Activated naive CD4-positive, alpha-beta T cell treated with anti-CD3 and anti-CD28 coated beads, Interleukin-2, amount 50 U/mL, for 16 hours (primary cell): ENCODE measurements at regions not wholly inside any gene's neighbourhood (a gene's known extent, or its start where the extent isn't known, plus 50 kb on each side); places are given as distances from the start of the nearest gene placed in this dataset.
"Not testable (repeated sequence)": the region's sequence is repeated elsewhere in the genome, so short reads cannot be mapped to it uniquely, and the experiment has no call there.

Source experiments
- DNase-seq: peaks from one replicate; pipeline ENCODE4 v3.0.0-alpha.2; 2020

DNA sequence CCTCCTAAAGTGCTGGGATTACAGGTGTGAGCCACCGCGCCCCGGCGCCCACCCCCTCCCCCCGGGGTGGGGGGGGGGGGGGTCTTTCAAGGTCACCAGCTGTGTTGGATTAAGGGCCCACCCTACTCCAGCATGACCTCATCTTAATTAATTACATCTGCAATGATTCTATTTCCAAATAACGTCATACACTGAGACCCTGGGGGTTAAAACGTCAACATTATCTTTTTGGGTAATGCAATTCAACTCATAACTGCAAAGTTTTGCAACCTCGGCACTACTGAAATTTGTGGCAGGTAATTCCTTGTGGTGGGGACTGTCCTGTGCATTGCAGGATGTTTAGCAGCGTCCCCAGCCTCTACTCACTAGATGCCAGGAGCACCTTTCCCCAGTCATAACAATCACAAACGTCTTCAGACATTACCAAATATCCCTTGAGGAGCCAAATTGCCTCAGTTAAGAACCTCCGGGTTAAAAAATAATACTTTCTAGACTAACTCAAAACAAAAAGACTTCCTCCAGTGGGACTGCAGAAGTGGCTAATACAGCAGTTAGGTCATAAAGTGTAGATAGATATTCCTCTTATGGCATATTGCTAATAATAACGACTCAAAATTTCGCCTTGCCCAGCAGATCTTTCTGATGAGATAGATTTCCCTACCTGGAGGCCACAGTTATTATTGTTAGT, 233.0 kb upstream of the KAZN start:
- no peak for DNase-seq

DNA sequence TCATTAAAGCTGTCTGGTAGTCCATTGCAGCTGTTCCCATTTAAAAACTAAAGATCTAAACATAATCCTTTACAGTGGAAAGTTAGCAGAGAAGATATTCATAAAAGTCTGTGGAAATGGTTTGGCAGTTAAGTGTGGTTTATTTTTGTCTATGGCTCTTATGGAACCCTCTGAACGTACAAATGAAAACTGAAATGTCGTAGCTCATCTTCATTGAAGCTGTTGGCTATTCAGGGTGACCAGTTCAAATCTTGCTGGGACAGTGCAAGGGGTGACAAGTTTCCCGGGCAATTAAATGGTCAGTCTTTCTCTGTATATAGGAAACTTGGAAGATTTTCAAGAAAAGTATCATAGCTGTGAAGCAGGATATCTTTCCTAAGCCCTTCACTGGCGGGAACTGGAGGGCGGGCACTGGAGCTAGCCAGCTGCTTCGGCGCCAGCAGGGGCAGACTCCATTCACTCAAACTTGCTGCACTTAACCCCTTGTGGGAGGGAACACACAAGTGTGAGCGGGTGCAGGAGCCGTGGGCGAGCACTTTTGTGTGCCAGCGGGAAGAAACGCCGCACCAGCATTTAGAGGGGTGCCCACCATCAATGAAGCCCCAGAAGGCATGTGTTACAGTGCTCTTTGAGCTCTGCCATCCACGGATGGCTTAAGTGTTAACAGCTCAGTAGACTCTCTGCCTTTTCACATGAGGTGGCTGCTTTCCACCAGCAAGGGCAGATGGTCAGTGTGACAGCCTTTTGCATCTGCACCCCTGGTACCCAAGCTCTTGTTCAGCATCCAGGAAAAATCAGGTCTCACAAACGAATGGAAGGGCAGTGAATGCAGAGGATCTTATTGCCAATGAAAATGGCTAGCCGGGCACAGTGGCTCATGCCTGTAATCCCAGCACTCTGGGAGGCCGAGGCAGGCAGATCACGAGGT, 232.1 kb upstream of the KAZN start:
- no peak for DNase-seq

DNA sequence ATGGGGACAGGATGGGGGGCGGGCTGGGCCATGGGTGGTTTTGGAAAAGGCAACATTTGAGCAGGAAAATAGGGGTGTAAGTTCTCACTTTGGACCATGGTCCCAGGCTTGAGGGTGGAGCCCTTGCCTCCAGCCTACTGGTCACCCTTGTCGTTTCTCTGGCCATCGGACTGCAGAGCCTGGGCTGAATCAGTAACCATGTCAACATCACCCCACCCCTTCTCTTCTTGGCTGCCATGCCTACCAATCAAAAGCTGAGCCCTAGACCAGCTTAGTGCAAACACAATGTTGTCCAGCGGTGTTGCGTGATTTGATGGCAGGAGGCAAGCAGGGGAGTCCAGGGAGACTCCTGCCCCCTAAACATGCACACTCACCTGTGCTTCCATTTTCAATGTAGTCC, 231.0 kb upstream of the KAZN start:
- DNase-seq: no peak

DNA sequence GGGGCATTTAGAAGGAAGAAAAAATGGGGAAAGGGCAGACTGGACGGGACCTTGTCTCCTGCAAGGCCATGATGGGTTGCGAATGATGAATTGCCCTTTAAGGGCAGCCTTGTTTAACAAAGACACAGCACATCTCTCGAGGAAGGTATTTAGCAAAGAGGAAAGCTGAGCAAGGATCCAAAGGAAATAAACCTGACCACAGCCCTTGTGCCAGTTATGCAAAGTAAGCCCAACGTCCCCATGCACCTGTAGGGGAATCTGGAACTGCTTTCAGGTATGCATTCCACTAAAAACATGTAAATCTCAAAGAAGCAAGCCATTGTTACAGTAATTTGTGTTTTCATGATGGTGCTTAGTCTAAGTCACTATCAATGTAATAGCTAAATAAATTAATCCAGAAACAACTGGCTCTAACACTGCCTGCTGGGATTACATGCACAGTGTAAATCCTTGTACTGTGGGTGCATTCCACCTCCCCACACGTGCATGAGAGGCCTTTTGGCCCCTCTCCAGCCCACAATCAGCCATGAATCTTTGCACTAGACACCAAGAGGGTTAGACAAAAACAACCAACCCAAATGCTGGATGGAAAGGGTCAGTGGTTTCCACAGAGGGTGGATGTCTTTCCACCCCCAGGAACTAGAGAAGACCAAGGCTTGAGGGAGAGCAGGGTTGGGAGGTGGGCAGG, 228.8 kb upstream of the KAZN start:
- DNase-seq: no peak

DNA sequence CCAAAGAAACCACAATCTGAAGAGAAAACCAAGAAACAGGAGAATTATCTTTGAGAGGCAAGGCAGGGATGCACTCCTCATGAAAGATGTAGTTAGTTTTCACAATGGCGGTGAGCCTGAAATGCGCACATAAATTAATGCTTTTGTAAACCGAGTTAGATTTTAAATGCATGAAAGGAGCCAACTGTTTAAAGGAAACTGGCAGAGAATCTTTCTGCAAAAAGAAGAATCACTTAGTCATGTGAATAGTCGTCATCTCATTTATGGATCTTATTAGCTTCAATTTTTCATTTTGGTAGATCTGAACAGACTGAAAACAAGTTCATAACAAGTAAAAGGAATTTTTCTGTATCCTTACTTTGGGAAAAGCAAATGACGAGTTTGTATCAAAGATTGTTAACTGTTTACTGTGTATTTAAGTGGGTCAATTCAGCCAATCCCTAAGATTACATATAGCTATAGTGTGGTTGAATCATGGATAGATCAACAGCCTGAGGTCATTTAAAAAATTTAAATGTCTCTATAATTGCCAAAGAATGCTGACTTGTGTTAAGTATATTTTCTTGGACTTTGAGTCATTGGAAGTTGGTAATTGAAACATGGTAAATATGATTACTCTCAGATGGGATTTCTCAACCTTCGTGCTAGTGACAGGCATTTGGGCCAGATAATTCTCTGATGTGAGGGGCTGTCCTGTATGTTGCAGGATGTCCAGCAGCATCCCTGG, 226.6 kb upstream of the KAZN start:
- DNase-seq: no peak

DNA sequence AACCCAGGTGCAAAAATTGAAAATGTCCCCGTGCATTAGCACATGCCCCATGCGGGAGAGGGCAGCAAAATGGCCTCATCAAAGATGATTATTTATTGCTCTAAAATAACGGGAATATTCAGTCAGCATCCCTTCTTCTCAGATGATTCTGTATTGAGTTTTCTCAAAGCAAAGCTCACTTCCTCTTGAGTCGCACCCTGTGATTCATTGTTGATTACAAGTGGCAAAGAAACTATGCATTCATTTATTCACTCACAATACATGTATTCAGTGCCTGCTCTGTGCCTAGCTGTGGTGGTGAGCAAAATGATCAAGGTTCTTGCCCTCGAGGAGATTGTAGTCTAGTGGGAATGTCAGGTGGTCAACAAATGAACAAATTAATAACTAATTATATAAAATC, 226.0 kb upstream of the KAZN start:
- DNase-seq: no peak

DNA sequence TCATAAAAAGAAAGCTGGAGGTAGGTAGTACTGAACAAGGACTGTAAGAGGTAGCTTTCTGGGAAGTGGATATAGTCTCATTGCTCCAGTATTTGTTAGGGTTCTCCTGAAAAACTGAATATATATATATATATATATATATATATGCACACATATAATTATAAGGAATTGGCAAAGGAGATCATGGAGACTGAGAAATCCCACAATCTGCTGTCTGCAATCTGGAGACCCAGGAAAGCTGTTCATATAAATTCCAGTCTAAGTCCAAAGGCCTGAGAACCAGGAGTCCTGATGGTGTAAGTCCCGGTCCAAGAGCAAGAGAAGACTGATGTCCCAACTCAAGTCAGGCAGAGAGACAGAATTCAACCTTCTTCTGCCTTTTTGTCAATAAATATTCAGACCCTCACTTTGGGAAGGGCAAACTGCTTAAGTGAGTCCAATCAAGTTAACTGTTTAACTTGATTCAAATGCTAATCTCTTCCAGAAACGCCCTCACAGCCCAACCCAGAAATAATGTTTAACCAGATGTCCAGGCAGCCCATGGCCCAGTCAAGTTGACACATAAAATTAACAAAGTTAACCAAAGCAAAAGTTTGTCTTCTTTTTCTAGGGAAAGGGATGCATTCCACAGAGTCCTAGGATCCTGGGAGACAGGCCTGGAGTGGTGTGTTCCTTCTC, 225.3 kb upstream of the KAZN start:
- DNase-seq: no peak

DNA sequence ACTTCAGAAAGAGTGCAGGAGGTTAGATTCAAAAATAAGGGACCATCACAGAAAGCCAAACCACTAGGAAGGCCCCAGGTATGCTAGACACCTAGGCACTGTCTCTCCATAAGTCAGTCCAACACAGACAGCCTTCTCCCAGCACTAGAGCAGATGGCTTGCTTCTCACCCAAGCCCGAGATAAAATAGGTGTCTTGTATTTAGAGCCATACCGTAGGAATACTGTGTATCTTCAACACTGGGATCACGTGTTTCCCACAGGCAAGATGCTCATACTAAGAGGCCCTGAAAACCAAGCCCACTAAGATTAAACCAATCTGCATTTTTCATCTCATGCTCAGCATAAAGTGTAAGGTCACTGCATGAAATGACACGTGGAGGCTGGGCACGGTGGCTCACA, 223.3 kb upstream of the KAZN start:
- no peak for DNase-seq

DNA sequence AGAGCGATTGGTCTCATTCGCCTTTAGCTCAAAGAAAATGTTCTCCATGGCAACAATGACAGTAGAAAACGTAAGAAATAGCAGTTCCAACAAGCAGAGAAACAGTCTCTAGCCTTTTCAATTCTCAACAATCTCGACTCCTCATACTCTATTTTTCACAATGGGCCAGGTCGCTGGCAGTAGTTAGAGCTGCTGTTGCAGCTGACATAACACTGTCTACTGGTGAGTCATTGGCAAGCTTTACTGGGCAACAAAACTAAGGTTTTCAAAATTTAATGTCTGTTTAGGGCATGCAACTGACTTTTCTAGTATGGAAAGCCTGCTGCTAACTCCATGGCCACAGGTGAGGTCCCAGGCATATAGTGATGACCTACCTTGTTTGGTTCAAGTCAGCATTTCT, 221.1 kb upstream of the KAZN start:
- DNase-seq: no peak

DNA sequence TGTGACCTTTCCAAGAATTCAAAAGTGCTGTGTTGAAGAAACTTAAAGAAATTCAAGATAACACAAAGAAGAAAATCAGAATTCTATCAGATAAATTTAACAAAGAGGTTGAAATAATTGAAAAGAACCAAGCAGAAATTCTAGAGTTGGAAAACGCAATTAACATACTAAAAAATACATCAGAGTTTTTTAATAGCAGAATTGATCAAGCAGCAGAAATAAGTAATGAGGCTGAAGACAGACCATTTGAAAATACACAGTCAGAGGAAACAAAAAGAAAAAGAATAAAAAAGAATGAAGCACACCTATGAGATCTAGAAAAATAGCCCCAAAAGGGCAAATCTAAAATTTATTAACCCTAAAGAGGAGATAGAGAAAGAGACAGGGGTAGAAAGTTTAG, 218.1 kb upstream of the KAZN start:
- no peak for DNase-seq

DNA sequence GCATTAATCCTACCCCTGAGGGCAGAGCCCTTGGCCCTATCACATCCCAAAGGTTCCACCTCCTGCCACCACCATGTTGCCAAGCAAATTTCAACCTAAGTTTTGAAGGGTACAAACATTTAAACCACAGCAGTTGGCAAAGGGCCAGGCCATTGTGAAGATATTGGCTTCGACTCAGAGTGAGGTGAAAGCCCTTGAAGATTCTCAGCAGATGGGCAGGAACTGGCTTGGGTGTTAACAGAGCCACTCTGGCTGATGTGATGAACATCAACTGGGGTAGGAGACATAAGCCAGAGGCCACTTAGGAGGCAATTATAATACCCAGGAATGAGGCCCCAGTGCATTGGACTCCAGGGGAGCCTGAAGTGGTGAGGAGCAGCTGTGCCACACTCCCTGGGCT, 207.7 kb upstream of the KAZN start:
- no peak for DNase-seq

DNA sequence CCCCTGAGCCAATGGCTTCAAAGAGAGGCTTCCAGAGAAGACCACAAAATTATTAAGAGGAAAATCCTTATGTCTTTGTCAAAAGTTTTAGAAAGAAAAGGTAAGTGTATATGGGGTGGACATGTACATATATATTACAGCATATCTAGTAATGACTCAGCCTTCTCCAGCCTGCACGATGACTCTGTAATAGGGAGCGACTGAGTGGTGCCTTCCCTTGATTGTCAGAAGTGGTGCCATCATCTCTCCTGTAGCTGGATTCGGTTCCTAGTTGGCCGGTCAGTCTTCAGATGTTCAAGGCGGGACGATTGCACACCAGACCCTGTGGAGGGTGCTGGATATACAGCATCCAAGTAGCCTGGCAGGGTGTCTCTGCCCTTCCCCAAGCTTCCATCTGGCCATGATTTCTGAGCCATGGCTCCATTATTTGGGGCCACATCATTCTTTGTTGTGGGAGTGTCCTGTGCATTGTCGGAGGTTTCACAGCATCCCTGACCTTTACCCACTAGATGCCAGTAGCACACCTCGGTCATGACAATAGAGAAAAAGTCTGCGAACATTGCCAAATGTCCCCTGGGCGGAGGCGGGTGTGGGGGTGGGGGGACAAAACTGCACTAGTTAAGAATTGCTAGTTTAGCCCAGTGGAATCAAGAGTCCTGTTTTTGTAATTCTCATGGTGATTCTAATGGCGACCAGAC, 206.2 kb upstream of the KAZN start:
- no peak for DNase-seq

DNA sequence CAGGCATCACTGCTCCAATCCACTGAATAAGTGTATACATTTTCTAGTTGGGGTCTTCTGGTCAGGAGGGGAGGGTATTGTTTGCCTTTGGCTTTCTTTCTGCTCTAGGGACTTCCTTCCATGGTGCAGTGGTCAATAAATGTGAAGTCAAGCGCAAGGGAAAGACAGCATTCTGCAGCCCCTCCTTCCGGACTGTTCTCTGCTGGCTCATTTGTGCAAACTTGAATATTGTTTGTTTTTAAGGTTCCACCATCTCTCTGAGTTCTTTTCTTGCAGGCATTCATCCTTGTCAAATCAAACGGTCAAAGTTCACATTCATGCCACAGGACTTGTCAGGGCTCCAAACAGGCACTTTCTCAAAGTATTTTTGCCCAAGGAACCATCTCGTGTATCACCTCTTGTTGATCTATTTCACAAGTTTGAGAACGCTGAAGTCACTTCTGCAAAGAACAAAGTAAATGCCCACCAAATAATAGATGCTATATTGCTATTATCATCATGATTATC, 205.6 kb upstream of the KAZN start:
- no peak for DNase-seq

DNA sequence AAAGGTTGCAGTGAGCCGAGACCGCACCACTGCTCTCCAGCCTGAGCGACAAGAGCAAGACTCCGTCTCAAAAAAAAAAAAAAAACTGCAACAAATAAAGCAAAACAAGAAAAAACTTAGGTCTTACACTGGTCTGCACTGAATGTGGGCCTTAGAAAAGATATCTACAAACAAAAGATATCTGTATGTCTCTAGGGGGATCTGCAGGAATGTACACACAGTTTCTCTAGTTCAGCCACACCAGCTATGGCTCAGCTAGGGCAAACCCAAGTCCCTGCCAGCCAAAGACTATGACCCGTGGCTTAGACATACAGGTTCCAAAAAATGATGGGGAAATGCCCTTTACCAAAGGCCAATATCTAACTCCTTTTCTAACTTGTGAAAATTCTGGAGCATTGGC, 202.4 kb upstream of the KAZN start:
- DNase-seq: no peak

DNA sequence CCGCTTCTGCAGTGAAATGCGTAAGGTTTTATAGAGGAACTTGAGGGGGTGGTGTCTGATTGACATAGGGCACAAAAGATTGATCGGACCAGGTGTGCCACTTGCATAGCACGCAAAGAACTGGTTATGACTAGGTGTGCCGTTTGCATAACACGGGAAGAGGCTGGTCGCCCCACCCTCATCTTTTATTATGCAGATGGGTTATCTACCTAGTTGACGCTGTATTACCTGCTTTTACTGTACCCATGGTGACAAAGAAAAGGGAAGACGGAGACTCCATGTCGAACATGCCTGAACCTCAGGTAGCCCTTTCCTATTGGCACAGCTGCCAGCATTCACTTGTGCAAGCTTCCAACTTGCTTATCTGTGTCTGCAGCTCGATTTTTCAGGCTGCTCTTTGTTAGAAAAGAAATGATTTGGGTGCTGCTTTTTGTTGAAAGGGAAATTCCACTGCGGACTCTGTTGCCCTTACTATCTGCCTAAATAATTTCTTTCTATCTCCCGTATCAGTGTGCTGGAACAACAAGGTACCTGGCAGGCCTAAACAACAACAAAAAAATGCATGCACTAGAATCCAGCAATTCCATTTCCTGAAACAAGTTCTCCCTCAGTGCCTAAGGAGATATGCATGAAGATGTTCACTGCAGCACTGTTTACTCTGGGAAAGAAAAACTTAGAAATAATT, 194.4 kb upstream of the KAZN start:
- no peak for DNase-seq

DNA sequence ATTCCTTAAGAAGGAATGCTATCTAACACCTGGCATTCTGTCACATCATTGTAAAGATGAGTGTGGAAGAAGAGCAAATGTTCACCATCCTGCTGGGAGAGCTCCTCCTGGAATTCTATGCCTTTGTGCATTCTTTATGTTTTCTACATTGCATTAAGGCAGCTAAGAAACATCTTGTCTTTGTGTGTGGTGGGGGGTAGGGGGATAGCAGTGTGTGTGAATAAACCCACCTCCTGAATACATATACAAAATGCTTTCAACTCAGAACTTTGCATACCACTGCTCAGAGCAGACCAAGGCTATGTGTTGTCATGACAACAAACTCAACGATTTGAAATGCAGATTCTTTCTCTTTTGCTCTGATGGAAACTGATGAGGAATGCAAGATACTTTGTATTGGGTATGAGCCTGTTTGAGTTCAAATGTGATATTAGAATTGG, 193.6 kb upstream of the KAZN start:
- DNase-seq: no peak

DNA sequence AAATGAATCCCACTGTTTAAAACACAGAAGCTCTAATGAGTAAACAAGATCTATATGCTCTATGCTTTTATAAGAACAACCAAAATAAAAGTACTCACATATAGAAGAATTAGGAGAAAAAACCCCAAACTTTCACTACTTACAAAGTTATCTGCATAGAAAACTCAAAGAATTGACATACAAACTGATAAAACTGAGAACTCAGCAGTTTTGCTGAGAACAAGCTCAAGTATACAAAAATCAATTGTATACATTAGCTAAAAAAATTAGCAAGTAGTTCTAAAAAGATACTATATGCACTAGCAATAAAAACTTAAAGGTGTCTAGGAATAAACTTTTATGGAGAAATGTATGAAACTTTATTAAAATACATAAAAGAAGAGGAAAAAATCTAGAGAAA, 186.2 kb upstream of the KAZN start:
- DNase-seq: no peak

DNA sequence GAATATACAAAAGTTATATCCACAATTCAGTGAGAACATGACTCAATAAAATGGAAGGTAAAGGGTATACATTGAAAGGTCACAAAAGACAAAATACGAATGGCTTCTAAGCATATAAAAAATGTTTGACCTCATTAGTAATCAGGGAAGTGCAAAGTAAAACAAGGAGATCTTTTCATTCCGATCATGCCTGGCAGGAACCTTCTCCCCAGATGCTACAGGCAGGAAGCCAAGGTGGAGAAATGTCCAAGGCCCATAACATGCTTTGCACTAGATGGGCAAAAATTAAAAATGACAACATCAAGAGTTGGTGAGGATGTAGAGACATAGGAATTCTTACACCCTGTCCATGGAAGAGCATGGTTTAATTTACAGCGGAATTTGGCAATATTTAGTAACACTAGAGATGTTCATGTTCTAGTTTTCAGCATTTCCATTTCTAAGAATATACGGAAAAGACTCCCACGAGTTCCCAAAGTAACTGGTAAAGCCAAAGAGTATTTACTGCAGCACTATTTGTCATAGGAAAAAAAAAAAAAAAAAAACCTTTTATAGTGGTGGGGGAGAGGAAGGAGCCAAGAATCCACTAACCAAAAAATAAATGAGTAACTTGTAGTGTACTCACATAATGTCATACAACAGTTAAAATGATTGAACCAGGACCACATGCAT, 184.5 kb upstream of the KAZN start:
- no peak for DNase-seq

DNA sequence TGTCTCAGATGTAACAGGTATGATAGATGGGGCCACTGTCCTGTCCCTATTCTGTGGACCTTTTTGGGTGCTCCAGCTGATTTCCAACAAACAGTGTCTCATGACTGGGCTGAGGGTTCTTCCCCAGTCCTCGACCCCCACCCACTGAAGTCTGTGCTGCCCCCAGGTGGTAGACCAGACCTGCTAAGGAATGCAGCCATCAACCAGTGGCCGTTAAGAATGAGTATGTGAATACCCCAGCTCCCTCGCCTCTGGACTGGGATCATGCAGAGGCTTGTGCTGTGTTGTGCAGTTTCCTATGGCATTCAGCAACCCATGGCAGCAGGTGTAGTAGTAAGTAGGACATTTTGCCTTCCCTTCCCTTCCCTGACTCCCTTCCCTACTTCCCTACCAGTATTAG, 183.1 kb upstream of the KAZN start:
- DNase-seq: no peak

DNA sequence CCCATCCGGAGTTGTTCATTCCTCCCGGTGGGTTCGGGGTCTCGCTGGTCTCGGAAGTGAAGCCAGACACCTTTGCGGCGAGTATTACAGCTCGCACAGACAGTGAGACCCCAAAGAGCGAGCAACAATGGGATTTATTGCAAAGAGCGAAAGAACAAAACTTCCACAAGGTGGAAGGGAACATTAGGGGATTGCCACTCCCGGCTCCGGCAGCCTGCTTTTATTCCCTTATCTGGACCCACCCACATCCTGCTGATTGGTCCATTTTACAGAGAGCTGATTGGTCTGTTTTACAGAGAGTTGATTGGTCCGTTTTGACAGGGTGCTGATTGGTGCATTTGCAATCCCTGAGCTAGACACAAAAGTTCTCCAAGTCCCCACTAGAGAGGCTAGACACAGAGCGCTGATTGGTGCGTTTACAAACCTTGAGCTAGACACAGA, 178.7 kb upstream of the KAZN start:
- DNase-seq: not testable (repeated sequence)
